Adrenal gland (tissue), 9 donors: ENCODE measurements at regions not wholly inside any gene's neighbourhood (a gene's known extent, or its start where the extent isn't known, plus 50 kb on each side); places are given as distances from the start of the nearest gene placed in this dataset.

ENCODE experiments used
- DNase-seq, 7 donors: peaks; one replicate each; pipeline ENCODE4 v3.0.0-alpha.2; 2019 to 2020
- H3K27ac ChIP-seq, 5 donors: fragments of 200-600 bp; sonication (generic) in 4 of 5; 1 replicate in 3 of 5; 2 replicates in 2 of 5; pipeline versions ENCODE4 v1.5.1 to v1.8.0; 2016 to 2020; ENCODE audit warnings: mild to moderate bottlenecking in 1 of 5
- H3K27me3 ChIP-seq: fragments of 200-600 bp; 2 replicates; pipeline ENCODE4 v1.8.0; 2021
- H3K36me3 ChIP-seq, 2 donors: fragments of 200-600 bp; replicated peaks in 1 of 2; 1 replicate in 1 of 2; 2 replicates in 1 of 2; pipeline versions ENCODE4 v1.5.1 to v1.8.0; 2018 to 2022
- H3K4me1 ChIP-seq, 2 donors: fragments of 200-600 bp; replicated peaks in 1 of 2; 1 replicate in 1 of 2; 2 replicates in 1 of 2; pipeline versions ENCODE4 v1.5.1 to v1.8.0; 2018 to 2021
- H3K4me3 ChIP-seq, 4 donors: fragments of 200-600 bp; sonication (generic) in 3 of 4; one replicate each; pipeline ENCODE4 v1.5.1; 2016 to 2018
- H3K9me3 ChIP-seq, 3 donors: fragments of 200-600 bp; sonication (generic) in 1 of 3; replicated peaks in 1 of 3; 1 replicate in 2 of 3; 2 replicates in 1 of 3; pipeline versions ENCODE4 v1.5.1 to v1.8.0; 2016 to 2021
- POLR2A ChIP-seq, 2 donors: fragments of 450-650 bp; IDR thresholded peaks; one replicate each; pipeline ENCODE4 v1.6.1; 2017; ENCODE audit warnings: antibody characterized with exemption in 2 of 2, mild to moderate bottlenecking in 2 of 2, moderate library complexity in 1 of 2
- WGBS, 4 donors: extraction: QIAGEN DNeasy Blood & Tissue Kit in 2 of 4; methylation state at CpG; one replicate each; pipeline versions ENCODE4 v1.1.5 to v1.1.7; 2013 to 2017; 5-methylcytosine and 5-hydroxymethylcytosine counted together
- intact Hi-C, 2 donors: fragments of 100-400 bp; cut with DNase I; formaldehyde crosslinking; loops; one replicate each; pipeline versions ENCODE4 v1.14.1 to v1.15.0; 2022 to 2023
- TF ChIP-seq, protein P1 (sequence below), 6 experiments: fragments of 450-650 bp in 4 of 6; fragments of 200-600 bp in 2 of 6; sonication (generic) in 1 of 6; IDR thresholded peaks; 1 replicate in 5 of 6; 2 replicates in 1 of 6; pipeline versions ENCODE4 v1.5.1 to v1.8.0; 2016 to 2021; ENCODE audit warnings: antibody characterized with exemption in 6 of 6, mild to moderate bottlenecking in 2 of 6, moderate library complexity in 1 of 6
- donor health status: healthy with polysubstance abuse.
- donor health status: Bipolar disorder and iron deficiency.
- donor health status: DM: yes; HTN: yes; CAD: no.
- donor health status: DM: no; HTN: no; CAD: no.
- donor health status: DM: no; HTN: no; CAD: no.

DNA sequence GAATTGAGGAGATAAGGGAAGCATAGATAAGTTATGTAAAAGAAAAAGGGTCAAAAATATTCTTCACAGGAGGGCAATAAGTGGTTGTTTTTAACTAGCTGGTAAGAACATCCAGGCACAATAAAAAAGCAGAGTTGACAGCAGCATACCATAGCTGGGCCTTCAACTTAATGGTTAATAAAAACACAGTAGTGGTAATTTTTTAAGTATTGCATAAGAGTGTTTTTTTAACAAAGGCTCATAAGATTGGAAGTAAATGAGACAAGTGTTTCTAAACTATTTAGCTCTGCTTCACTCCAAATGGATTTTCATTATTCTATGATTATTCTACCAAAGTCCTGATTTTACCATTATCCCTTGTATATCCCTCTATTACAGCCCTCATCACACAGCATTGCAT lies 140.1 kb upstream of the TSPAN8 start:
- H3K4me1 ChIP-seq: no peaks in the 10 kb centered on the region
- no peaks in the 10 kb centered on the region for H3K36me3 ChIP-seq
- no peak for TF ChIP-seq POLR2A (IDR thresholded peaks at IDR 0.05)
- TF ChIP-seq, protein P1, sequence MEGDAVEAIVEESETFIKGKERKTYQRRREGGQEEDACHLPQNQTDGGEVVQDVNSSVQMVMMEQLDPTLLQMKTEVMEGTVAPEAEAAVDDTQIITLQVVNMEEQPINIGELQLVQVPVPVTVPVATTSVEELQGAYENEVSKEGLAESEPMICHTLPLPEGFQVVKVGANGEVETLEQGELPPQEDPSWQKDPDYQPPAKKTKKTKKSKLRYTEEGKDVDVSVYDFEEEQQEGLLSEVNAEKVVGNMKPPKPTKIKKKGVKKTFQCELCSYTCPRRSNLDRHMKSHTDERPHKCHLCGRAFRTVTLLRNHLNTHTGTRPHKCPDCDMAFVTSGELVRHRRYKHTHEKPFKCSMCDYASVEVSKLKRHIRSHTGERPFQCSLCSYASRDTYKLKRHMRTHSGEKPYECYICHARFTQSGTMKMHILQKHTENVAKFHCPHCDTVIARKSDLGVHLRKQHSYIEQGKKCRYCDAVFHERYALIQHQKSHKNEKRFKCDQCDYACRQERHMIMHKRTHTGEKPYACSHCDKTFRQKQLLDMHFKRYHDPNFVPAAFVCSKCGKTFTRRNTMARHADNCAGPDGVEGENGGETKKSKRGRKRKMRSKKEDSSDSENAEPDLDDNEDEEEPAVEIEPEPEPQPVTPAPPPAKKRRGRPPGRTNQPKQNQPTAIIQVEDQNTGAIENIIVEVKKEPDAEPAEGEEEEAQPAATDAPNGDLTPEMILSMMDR (IDR thresholded peaks at IDR 0.05): no peak
- no peak overlapping the region for H3K27ac ChIP-seq
- intact Hi-C loops: no loop called here
- H3K9me3 ChIP-seq: no peaks in the 10 kb centered on the region
- no peak overlapping the region for H3K4me3 ChIP-seq
- H3K27me3 ChIP-seq: no peaks in the 10 kb centered on the region
- DNase-seq: no peak

DNA sequence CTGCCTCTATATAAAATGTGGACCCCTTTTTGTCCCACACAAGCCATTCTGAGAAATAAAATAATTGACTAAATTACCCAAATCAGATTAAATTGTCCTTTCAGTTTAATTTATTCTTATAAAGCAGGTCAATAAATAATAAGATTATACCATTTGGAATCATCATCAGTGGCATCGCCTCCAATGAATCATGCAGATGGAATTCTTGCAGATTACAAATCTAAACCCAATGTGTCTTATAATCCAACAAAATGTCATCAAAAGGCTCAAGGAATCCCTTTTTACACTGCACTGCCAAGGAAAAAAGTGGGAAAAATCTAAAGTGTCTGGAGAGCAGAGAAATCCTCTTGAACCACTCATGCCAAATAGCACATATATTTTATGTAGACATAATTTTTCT lies 138.2 kb upstream of the TSPAN8 start:
- Histone ChIP-seq H3K4me3 (no peak overlapping the region), H3K4me1 (no peaks in the 10 kb centered on the region), H3K27ac (no peak overlapping the region), H3K27me3 (no peaks in the 10 kb centered on the region), H3K36me3 (no peaks in the 10 kb centered on the region), H3K9me3 (no peaks in the 10 kb centered on the region)
- 30 to 62% (median 52%) methylated on average over 1 of the region's 1 CpG for WGBS, 4 donors
- no peak for DNase-seq
- no peak for TF ChIP-seq POLR2A (IDR thresholded peaks at IDR 0.05)
- TF ChIP-seq, protein P1 (IDR thresholded peaks at IDR 0.05): no peak
- intact Hi-C loops: no loop called here

DNA sequence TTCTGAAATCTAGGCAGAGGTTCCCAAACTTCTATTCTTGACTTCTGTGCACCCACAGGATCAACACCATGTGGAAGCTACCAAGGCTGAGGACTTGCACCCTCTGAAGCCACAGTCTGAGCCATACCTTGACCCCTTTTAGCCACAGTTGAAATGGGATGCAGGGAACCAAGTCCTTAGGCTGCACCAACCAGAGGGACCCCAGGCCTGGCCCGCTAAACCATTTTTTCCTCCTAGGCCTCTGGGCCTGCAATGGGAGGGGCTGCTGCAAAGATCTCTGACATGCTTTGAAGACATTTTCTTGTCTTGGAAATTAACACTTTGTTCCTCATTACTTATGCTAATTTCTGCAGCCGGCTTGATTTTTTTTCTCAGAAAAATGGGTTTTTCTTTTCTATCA lies 133.9 kb upstream of the TSPAN8 start:
- H3K36me3 ChIP-seq: no peaks in the 10 kb centered on the region
- no peak overlapping the region for H3K27ac ChIP-seq
- no peak overlapping the region for H3K4me3 ChIP-seq
- TF ChIP-seq POLR2A (IDR thresholded peaks at IDR 0.05): no peak
- H3K4me1 ChIP-seq: no peaks in the 10 kb centered on the region
- no peaks in the 10 kb centered on the region for H3K27me3 ChIP-seq
- no peak for DNase-seq
- intact Hi-C loops: no loop called here
- no peaks in the 10 kb centered on the region for H3K9me3 ChIP-seq
- WGBS, 4 donors: 87 to 95% (median 93%) methylated on average over 2 of the region's 2 CpGs

DNA sequence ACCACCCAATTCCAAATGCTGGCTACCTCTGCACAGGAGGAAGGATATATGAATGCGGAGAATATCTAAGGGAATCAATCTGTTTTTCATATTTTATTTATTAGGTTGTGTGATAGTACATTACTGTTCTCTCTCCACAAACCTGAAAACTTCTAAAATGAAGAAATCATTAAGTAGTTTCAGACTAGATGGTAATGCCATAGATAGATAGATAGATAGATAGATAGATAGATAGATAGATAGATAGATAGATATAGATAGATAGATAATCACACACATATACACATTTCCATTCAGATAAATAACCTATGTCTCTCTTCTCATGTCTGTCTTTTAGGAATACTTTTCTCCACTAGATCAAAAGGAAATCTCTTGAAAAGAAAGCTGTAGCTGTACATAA lies 126.1 kb upstream of the TSPAN8 start:
- no peaks in the 10 kb centered on the region for H3K27me3 ChIP-seq
- TF ChIP-seq, protein P1 (IDR thresholded peaks at IDR 0.05): no peak
- no peak for TF ChIP-seq POLR2A (IDR thresholded peaks at IDR 0.05)
- H3K27ac ChIP-seq: no peak overlapping the region
- H3K4me3 ChIP-seq: no peak overlapping the region
- intact Hi-C loops: no loop called here
- WGBS, 4 donors: 96 to 97% (median 97%) methylated on average over 1 of the region's 1 CpG
- no peaks in the 10 kb centered on the region for H3K36me3 ChIP-seq
- no peak for DNase-seq
- no peaks in the 10 kb centered on the region for H3K9me3 ChIP-seq
- H3K4me1 ChIP-seq: no peaks in the 10 kb centered on the region

DNA sequence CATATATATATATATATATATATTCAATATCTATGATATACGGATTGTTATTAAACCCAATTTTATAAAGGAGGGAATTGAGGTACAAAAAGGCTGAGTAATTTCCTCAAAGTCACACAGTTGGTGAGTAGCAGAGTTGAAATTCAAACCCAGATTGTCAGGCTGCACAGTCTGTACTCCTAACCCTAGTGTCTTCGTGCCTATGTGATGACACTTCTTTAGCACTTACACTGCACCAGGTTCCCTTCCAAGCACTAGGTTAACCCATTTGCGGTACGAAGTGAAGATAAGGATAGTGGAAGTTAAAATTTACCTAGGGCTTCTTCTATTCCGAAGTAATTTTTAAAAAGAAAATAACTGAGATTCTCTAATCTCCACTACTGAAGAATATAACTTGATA lies 125.1 kb upstream of the TSPAN8 start:
- 67 to 94% (median 81%) methylated on average over 5 of the region's 5 CpGs for WGBS, 4 donors
- Histone ChIP-seq H3K9me3 (no peaks in the 10 kb centered on the region), H3K36me3 (no peaks in the 10 kb centered on the region), H3K27ac (no peak overlapping the region), H3K27me3 (no peaks in the 10 kb centered on the region), H3K4me3 (no peak overlapping the region), H3K4me1 (no peaks in the 10 kb centered on the region)
- no peak for DNase-seq
- TF ChIP-seq, protein P1 (IDR thresholded peaks at IDR 0.05): no peak
- intact Hi-C loops: no loop called here
